ENCODE measurements at regions not wholly inside any gene's neighbourhood (a gene's known extent, or its start where the extent isn't known, plus 50 kb on each side); places are given as distances from the start of the nearest gene placed in this dataset.

- no peak for TF ChIP-seq ZC3H4 (CRISPR knock-in tag; IDR thresholded peaks at IDR 0.05; ENCODE audit: borderline replicate concordance)
- no peak for TF ChIP-seq ZNF75A (CRISPR knock-in tag; IDR thresholded peaks at IDR 0.05)
- TF ChIP-seq SP1 (CRISPR knock-in tag; IDR thresholded peaks at IDR 0.05), result no peak
- TF ChIP-seq CCAR2 (IDR thresholded peaks at IDR 0.05; ENCODE audit: low read depth, low read length), result no peak
- TF ChIP-seq ZNF41 (CRISPR knock-in tag; conservative IDR thresholded peaks at IDR 0.05), result no peak
Observed at GRCh38 chr3:95151590-95151989, 1088.7 kb downstream of the NSUN3 start (continued).

DNA sequence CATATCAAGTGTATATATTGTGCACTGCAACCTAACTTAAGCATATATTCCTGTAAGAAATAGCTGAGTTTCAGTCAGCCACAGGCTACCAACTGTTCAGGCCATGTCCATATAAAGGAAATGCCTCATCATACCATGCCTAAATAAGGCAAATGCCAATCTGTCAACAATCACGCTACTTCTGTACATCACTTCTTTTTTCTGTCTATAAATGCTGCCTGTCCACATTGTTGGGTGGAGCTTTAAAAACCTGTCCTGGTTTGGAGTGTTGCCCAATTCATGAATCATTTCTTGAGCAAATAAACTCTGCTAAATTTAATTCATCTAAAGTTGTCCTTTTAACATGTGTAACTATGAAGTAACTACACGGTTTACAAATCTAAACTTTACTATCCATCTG, 1091.9 kb downstream of the NSUN3 start:
- no peaks in the 10 kb centered on the region for H3K27me3 ChIP-seq (ENCODE audit: control insufficient read depth in 2 of 2, insufficient read depth in 2 of 2, low read length in 2 of 2)
- intact Hi-C loops (cut with micrococcal nuclease) (no loop called here), in situ Hi-C loops (cut with MboI) (no loop called here)
- ChIA-PET CTCF (ENCODE audit: low intra/inter-chr PET ratio) (no interaction called here), POLR2A (no interaction called here)
- no peak overlapping the region for H2AFZ ChIP-seq (ENCODE audit: low read depth, low read length)
- H3K9ac ChIP-seq (ENCODE audit: insufficient read depth in 1 of 2, low read depth in 2 of 2, low read length in 2 of 2), result no peak overlapping the region
- H3K4me3 ChIP-seq, result no peak overlapping the region
- H3K9me1 ChIP-seq (ENCODE audit: control insufficient read depth, insufficient read depth, low read length), result no peaks in the 10 kb centered on the region
- no peak overlapping the region for H3K27ac ChIP-seq (ENCODE audit: extremely low read depth, low read depth, low read length)
- no peak for ATAC-seq
- no peak overlapping the region for H3K4me2 ChIP-seq (ENCODE audit: insufficient read depth, low read length)
- H4K20me1 ChIP-seq (replicated peaks; ENCODE audit: control insufficient read depth, insufficient read depth, low read length), result no peaks in the 10 kb centered on the region
- DNase-seq (ENCODE audit: extremely low read depth in 1 of 4, low spot score in 3 of 4), result no peak
- H3K79me2 ChIP-seq (ENCODE audit: control insufficient read depth, insufficient read depth, low read length), result no peaks in the 10 kb centered on the region
- no TSS peak for BruUV-seq (replicated peaks)
- no peaks in the 10 kb centered on the region for H3K36me3 ChIP-seq (ENCODE audit: control insufficient read depth, insufficient read depth, low read length)
- WGBS (ENCODE audit: insufficient coverage, low coverage, missing lambda C conversion rate), result 21% methylated on average over 2 of the region's 2 CpGs
- FAIRE-seq, result no peak
- no peaks in the 10 kb centered on the region for H3K9me3 ChIP-seq (replicated peaks; ENCODE audit: control insufficient read depth, insufficient read depth, low read depth, low read length)
- no peaks in the 10 kb centered on the region for H3K4me1 ChIP-seq (replicated peaks in 1 of 2; ENCODE audit: control insufficient read depth in 2 of 2, insufficient read depth in 2 of 2, low read length in 2 of 2)
- TF ChIP-seq SNRNP70 (optimal IDR thresholded peaks at IDR 0.05; ENCODE audit: low read depth, low read length) (no peak), FOXJ3 (CRISPR knock-in tag; IDR thresholded peaks at IDR 0.05) (no peak), MBD2 (IDR thresholded peaks at IDR 0.05; ENCODE audit: borderline replicate concordance, low read depth) (no peak), MXI1 (IDR thresholded peaks at IDR 0.05; ENCODE audit: low read depth, low read length) (no peak), MAFK (IDR thresholded peaks at IDR 0.05; ENCODE audit: low read length) (no peak), PHF21A (IDR thresholded peaks at IDR 0.05; ENCODE audit: borderline replicate concordance, low read depth) (no peak), SMARCA4 (IDR thresholded peaks at IDR 0.05) (no peak), RBFOX2 (IDR thresholded peaks at IDR 0.05; ENCODE audit: low read depth, low read length) (no peak), SMAD3 (CRISPR knock-in tag; conservative IDR thresholded peaks at IDR 0.05) (no peak), PTBP1 (IDR thresholded peaks at IDR 0.05; ENCODE audit: low read depth, low read length) (no peak)
- TF ChIP-seq, protein P1, sequence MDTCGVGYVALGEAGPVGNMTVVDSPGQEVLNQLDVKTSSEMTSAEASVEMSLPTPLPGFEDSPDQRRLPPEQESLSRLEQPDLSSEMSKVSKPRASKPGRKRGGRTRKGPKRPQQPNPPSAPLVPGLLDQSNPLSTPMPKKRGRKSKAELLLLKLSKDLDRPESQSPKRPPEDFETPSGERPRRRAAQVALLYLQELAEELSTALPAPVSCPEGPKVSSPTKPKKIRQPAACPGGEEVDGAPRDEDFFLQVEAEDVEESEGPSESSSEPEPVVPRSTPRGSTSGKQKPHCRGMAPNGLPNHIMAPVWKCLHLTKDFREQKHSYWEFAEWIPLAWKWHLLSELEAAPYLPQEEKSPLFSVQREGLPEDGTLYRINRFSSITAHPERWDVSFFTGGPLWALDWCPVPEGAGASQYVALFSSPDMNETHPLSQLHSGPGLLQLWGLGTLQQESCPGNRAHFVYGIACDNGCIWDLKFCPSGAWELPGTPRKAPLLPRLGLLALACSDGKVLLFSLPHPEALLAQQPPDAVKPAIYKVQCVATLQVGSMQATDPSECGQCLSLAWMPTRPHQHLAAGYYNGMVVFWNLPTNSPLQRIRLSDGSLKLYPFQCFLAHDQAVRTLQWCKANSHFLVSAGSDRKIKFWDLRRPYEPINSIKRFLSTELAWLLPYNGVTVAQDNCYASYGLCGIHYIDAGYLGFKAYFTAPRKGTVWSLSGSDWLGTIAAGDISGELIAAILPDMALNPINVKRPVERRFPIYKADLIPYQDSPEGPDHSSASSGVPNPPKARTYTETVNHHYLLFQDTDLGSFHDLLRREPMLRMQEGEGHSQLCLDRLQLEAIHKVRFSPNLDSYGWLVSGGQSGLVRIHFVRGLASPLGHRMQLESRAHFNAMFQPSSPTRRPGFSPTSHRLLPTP (IDR thresholded peaks at IDR 0.05; ENCODE audit: borderline replicate concordance, extremely low read depth, insufficient read length), result no peak
- TF ChIP-seq, protein P2, sequence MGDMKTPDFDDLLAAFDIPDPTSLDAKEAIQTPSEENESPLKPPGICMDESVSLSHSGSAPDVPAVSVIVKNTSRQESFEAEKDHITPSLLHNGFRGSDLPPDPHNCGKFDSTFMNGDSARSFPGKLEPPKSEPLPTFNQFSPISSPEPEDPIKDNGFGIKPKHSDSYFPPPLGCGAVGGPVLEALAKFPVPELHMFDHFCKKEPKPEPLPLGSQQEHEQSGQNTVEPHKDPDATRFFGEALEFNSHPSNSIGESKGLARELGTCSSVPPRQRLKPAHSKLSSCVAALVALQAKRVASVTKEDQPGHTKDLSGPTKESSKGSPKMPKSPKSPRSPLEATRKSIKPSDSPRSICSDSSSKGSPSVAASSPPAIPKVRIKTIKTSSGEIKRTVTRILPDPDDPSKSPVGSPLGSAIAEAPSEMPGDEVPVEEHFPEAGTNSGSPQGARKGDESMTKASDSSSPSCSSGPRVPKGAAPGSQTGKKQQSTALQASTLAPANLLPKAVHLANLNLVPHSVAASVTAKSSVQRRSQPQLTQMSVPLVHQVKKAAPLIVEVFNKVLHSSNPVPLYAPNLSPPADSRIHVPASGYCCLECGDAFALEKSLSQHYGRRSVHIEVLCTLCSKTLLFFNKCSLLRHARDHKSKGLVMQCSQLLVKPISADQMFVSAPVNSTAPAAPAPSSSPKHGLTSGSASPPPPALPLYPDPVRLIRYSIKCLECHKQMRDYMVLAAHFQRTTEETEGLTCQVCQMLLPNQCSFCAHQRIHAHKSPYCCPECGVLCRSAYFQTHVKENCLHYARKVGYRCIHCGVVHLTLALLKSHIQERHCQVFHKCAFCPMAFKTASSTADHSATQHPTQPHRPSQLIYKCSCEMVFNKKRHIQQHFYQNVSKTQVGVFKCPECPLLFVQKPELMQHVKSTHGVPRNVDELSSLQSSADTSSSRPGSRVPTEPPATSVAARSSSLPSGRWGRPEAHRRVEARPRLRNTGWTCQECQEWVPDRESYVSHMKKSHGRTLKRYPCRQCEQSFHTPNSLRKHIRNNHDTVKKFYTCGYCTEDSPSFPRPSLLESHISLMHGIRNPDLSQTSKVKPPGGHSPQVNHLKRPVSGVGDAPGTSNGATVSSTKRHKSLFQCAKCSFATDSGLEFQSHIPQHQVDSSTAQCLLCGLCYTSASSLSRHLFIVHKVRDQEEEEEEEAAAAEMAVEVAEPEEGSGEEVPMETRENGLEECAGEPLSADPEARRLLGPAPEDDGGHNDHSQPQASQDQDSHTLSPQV (IDR thresholded peaks at IDR 0.05), result no peak

Measured in K562 (cell line).